GM12892 (cell line): ENCODE measurements at regions not wholly inside any gene's neighbourhood (a gene's known extent, or its start where the extent isn't known, plus 50 kb on each side); places are given as distances from the start of the nearest gene placed in this dataset.
"Not testable (repeated sequence)": the region's sequence is repeated elsewhere in the genome, so short reads cannot be mapped to it uniquely, and the experiment has no call there.

Experiments used
- POLR2A ChIP-seq: IDR thresholded peaks from 2 replicates; pipeline ENCODE4 v1.6.1; 2011; ENCODE audit warnings: low read depth, low read length, control low read depth
- POLR2AphosphoS5 ChIP-seq: IDR thresholded peaks from 2 replicates; pipeline ENCODE4 v1.6.1; 2011; ENCODE audit warnings: low read depth, low read length, control low read depth

DNA sequence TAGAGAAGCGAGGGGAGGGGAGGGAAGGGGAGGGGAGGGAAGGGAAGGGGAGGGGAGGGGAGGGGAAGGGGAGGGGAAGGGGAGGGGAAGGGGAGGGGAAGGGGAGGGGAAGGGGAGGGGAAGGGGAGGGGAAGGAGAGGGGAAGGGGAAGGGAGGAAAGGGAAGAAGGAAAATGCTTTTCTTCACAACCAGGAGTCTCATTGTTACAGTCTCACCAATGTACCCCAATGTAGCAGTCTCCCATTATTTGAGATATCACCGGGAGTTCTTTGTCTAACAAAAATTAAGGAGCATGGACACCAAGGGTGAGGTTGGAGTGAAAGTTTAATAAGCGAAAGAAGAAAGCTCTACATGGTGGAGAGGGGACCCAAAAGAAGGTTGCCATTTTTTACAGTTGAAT, 1148.0 kb upstream of the ACVR2A start:
- not testable (repeated sequence) for TF ChIP-seq POLR2AphosphoS5, POLR2A
